Right atrium auricular region (tissue), 2 donors: ENCODE measurements at regions not wholly inside any gene's neighbourhood (a gene's known extent, or its start where the extent isn't known, plus 50 kb on each side); places are given as distances from the start of the nearest gene placed in this dataset.
"Not testable (repeated sequence)": the region's sequence is repeated elsewhere in the genome, so short reads cannot be mapped to it uniquely, and the experiment has no call there.

Experiments used
- DNase-seq: peaks from one replicate; pipeline ENCODE4 v3.0.0-alpha.2; 2019; ENCODE audit warnings: low spot score
- H3K27ac ChIP-seq, 2 donors: fragments of 200-600 bp; sonication (generic); 1 replicate in 1 of 2; 2 replicates in 1 of 2; pipeline ENCODE4 v1.5.1; 2016 to 2019
- H3K27me3 ChIP-seq, 2 donors: fragments of 200-600 bp; sonication (generic); one replicate each; pipeline versions ENCODE4 v1.5.1 to v1.6.0; 2017 to 2019
- H3K36me3 ChIP-seq: fragments of 200-600 bp; sonication (generic); one replicate; pipeline ENCODE4 v1.5.1; 2016
- H3K4me1 ChIP-seq, 2 donors: fragments of 200-600 bp; sonication (generic); one replicate each; pipeline versions ENCODE4 v1.5.1 to v1.6.0; 2017 to 2019
- H3K4me3 ChIP-seq, 2 donors: fragments of 200-600 bp; sonication (generic); 1 replicate in 1 of 2; 2 replicates in 1 of 2; pipeline ENCODE4 v1.5.1; 2017 to 2019; ENCODE audit warnings: mild to moderate bottlenecking in 1 of 2, moderate library complexity in 1 of 2
- H3K9me3 ChIP-seq, 2 donors: fragments of 200-600 bp; sonication (generic); one replicate each; pipeline ENCODE4 v1.5.1; 2019
- TF ChIP-seq, protein P1 (sequence below), 2 donors: fragments of 200-600 bp; sonication (generic); IDR thresholded peaks; one replicate each; pipeline ENCODE4 v1.5.1; 2019; ENCODE audit warnings: antibody characterized with exemption in 2 of 2

DNA sequence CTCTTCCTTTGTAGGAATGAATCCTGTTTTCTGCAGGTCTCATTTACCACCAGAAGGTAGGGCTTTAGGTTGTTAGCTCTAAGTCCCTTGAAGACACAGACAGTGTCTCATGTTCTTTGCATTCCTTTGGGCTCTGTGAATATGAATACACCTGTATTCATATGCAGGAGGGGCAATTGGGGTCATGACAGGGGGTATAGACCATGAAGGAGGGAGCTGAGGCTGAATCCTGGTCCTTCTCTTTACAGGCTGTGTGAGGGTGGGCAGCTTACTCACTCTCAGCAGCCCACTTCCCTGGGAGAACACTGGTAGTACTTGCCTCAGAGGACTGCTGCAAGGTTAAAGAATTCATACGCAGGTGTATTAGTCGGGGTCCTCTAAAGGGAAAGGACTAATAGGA, 267.2 kb upstream of the MGMT start:
- Histone ChIP-seq H3K4me1 (no peaks in the 10 kb centered on the region), H3K9me3 (peaks cover 0 to 9% of the 10 kb centered on the region in 2 donors), H3K4me3 (no peak overlapping the region), H3K27me3 (no peaks in the 10 kb centered on the region), H3K36me3 (no peaks in the 10 kb centered on the region), H3K27ac (no peak overlapping the region)
- DNase-seq, result no peak
- TF ChIP-seq, protein P1, sequence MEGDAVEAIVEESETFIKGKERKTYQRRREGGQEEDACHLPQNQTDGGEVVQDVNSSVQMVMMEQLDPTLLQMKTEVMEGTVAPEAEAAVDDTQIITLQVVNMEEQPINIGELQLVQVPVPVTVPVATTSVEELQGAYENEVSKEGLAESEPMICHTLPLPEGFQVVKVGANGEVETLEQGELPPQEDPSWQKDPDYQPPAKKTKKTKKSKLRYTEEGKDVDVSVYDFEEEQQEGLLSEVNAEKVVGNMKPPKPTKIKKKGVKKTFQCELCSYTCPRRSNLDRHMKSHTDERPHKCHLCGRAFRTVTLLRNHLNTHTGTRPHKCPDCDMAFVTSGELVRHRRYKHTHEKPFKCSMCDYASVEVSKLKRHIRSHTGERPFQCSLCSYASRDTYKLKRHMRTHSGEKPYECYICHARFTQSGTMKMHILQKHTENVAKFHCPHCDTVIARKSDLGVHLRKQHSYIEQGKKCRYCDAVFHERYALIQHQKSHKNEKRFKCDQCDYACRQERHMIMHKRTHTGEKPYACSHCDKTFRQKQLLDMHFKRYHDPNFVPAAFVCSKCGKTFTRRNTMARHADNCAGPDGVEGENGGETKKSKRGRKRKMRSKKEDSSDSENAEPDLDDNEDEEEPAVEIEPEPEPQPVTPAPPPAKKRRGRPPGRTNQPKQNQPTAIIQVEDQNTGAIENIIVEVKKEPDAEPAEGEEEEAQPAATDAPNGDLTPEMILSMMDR (IDR thresholded peaks at IDR 0.05), result no peak

DNA sequence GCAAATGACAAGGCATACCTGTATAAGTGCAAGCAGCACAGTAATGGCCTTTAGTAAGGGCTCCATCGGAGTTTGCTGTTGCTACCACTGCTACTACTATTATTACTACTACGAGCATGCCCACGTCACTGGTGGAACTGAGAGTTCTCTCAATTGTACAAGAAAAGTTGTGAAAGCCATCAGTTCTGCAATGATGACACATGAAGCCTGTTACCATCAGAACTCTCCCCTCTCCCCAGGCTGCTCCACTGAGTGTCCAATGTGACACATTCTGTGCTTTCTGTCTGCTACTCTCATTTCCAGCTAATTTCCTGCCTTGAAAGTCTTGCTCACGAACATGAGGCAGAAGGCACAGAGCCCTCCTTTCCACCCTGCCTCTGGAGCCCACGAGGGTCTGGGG, 263.2 kb upstream of the MGMT start:
- Histone ChIP-seq H3K4me1 (no peaks in the 10 kb centered on the region), H3K4me3 (no peak overlapping the region), H3K9me3 (peaks cover 0 to 9% of the 10 kb centered on the region in 2 donors), H3K27ac (no peak overlapping the region), H3K36me3 (no peaks in the 10 kb centered on the region), H3K27me3 (no peaks in the 10 kb centered on the region)
- DNase-seq, result no peak
- TF ChIP-seq, protein P1 (IDR thresholded peaks at IDR 0.05), result no peak

DNA sequence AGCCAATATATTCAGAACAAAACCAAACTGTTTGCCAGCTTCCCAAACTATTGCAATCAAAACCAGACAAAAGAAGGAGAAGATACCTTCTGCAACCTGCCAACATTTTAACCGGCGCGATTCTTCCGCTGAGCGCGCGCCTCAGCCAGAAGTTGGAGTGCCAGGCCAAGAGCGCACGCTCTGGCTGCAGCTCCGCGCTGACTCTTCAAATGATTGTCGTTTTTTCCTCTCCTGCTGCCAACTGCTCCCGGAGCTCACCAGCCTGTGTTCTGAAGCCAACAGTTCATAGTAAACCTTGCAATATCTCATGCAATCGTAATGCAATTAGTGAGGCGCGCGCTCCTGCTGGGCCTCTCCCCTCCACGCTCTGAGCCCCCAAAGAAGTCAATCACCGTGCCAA, 259.7 kb upstream of the MGMT start:
- Histone ChIP-seq H3K27ac (no peak overlapping the region), H3K4me3 (no peak overlapping the region), H3K9me3 (peaks cover 0 to 3% of the 10 kb centered on the region in 2 donors), H3K27me3 (no peaks in the 10 kb centered on the region), H3K4me1 (no peaks in the 10 kb centered on the region), H3K36me3 (no peaks in the 10 kb centered on the region)
- no peak for DNase-seq
- TF ChIP-seq, protein P1 (IDR thresholded peaks at IDR 0.05), result no peak

DNA sequence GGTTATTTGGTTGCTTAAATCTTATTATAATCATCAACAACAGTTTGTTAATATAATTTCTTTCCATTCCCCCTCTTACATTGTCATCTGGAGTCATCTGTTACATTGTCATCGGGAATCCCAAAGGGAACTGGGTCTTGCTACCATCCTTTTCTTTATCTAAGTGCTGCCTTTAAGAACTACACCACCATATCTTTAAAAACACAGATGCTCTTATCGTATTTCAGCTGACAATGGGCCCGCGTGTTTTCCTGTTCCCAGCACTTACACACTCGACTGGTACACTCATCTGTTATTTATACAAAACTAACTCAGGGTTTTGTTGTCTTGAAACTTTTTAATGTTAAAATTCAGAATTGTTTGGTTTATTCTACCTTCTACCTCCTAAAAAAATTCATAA, 256.2 kb upstream of the MGMT start:
- H3K27ac ChIP-seq, result no peak overlapping the region
- no peaks in the 10 kb centered on the region for H3K36me3 ChIP-seq
- no peaks in the 10 kb centered on the region for H3K4me1 ChIP-seq
- no peak for DNase-seq
- no peaks in the 10 kb centered on the region for H3K27me3 ChIP-seq
- no peak overlapping the region for H3K4me3 ChIP-seq
- no peaks in the 10 kb centered on the region for H3K9me3 ChIP-seq
- TF ChIP-seq, protein P1 (IDR thresholded peaks at IDR 0.05), result no peak

DNA sequence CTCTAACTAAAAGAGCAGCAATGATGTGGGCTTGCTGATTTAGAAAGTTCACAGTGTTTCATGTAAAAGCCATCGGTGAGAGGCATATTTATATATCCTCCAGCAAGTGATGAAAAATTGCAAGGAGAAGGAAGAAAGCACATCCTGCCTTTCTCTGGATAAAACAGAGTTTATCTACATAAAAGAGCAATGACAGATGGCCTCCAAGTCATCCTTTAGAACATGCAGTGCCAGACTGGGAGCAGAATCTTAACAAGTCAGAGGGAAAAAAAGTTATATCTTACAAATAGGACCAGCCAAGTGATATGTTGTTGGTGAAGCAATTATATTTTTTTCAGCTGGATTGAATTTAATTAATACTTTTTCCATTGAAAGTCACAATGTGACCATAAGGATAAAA, 253.8 kb upstream of the MGMT start:
- H3K4me1 ChIP-seq, result no peaks in the 10 kb centered on the region
- TF ChIP-seq, protein P1 (IDR thresholded peaks at IDR 0.05), result no peak
- DNase-seq, result no peak
- no peaks in the 10 kb centered on the region for H3K9me3 ChIP-seq
- H3K36me3 ChIP-seq, result no peaks in the 10 kb centered on the region
- H3K27me3 ChIP-seq, result no peaks in the 10 kb centered on the region
- H3K27ac ChIP-seq, result no peak overlapping the region
- H3K4me3 ChIP-seq, result no peak overlapping the region

DNA sequence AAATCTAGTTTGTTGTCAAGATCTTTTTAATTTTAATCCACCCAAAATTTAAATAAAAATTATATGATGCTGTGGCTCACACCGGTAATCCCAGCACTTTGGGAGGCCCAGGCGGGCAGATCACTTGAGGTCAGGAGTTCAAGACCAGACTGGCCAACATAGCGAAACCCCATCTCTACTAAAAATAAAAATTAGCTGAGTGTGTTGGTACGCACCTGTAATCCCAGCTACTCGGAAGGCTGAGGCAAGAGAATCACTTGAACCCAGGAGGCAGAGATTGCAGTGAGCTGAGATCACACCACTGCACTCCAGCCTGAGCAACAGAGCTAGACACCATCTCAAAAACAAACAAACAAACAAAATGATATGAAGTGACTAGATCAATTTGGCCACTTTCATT, 253.0 kb upstream of the MGMT start:
- not testable (repeated sequence) for H3K27ac ChIP-seq, H3K36me3 ChIP-seq, H3K4me3 ChIP-seq, DNase-seq, H3K4me1 ChIP-seq, H3K27me3 ChIP-seq, H3K9me3 ChIP-seq
